ENCODE measurements at regions not wholly inside any gene's neighbourhood (a gene's known extent, or its start where the extent isn't known, plus 50 kb on each side); places are given as distances from the start of the nearest gene placed in this dataset.

GRCh38 chr17:27384261-27384701 is 72.0 kb upstream of the KSR1 start:
- Mint-ChIP-seq H3K4me3 (ENCODE audit: low read depth, unreplicated experiment) (no peak overlapping the region), H3K4me1 (ENCODE audit: low read depth, unreplicated experiment) (peaks cover 22% of the 10 kb centered on the region), H3K27ac (ENCODE audit: unreplicated experiment) (no peak overlapping the region), H3K27me3 (ENCODE audit: unreplicated experiment) (no peaks in the 10 kb centered on the region), H3K36me3 (ENCODE audit: insufficient read depth, unreplicated experiment) (peaks cover 5% of the 10 kb centered on the region), H3K9me3 (ENCODE audit: low read depth, unreplicated experiment) (no peaks in the 10 kb centered on the region)
- CTCF ChIA-PET = no interaction called here
- BruUV-seq (replicated peaks) = no TSS peak
- intact Hi-C loops (cut with micrococcal nuclease; ENCODE audit: unreplicated experiment) = no loop called here
- peak; percentile 29 for DNase-seq
- no peak for TF ChIP-seq CTCF (IDR thresholded peaks at IDR 0.05; ENCODE audit: unreplicated experiment)

- H3K9me3 Mint-ChIP-seq (ENCODE audit: low read depth, unreplicated experiment) = no peaks in the 10 kb centered on the region
- H3K36me3 Mint-ChIP-seq (ENCODE audit: insufficient read depth, unreplicated experiment) = peaks cover 5% of the 10 kb centered on the region
- H3K27ac Mint-ChIP-seq (ENCODE audit: unreplicated experiment) = no peak overlapping the region
- CTCF ChIA-PET = no interaction called here
- no peak for DNase-seq
- no peak for TF ChIP-seq CTCF (IDR thresholded peaks at IDR 0.05; ENCODE audit: unreplicated experiment)
- BruUV-seq (replicated peaks) = no TSS peak
- H3K4me1 Mint-ChIP-seq (ENCODE audit: low read depth, unreplicated experiment) = peaks cover 18% of the 10 kb centered on the region
- no peak overlapping the region for H3K4me3 Mint-ChIP-seq (ENCODE audit: low read depth, unreplicated experiment)
- H3K27me3 Mint-ChIP-seq (ENCODE audit: unreplicated experiment) = no peaks in the 10 kb centered on the region
- intact Hi-C loops (cut with micrococcal nuclease; ENCODE audit: unreplicated experiment) = no loop called here
Observed at GRCh38 chr17:27384726-27385125, 71.5 kb upstream of the KSR1 start.

GRCh38 chr17:27385626-27386025 is 70.6 kb upstream of the KSR1 start:
- no peak for TF ChIP-seq CTCF (IDR thresholded peaks at IDR 0.05; ENCODE audit: unreplicated experiment)
- Mint-ChIP-seq H3K4me1 (ENCODE audit: low read depth, unreplicated experiment) (peaks cover 9% of the 10 kb centered on the region), H3K27me3 (ENCODE audit: unreplicated experiment) (no peaks in the 10 kb centered on the region), H3K9me3 (ENCODE audit: low read depth, unreplicated experiment) (no peaks in the 10 kb centered on the region), H3K27ac (ENCODE audit: unreplicated experiment) (no peak overlapping the region), H3K4me3 (ENCODE audit: low read depth, unreplicated experiment) (no peak overlapping the region), H3K36me3 (ENCODE audit: insufficient read depth, unreplicated experiment) (no peaks in the 10 kb centered on the region)
- DNase-seq = no peak
- CTCF ChIA-PET = no interaction called here
- no TSS peak for BruUV-seq (replicated peaks)
- intact Hi-C loops (cut with micrococcal nuclease; ENCODE audit: unreplicated experiment) = no loop called here

- no peak overlapping the region for H3K4me3 Mint-ChIP-seq (ENCODE audit: low read depth, unreplicated experiment)
- no peak for DNase-seq
- H3K27me3 Mint-ChIP-seq (ENCODE audit: unreplicated experiment) = no peaks in the 10 kb centered on the region
- H3K4me1 Mint-ChIP-seq (ENCODE audit: low read depth, unreplicated experiment) = peaks cover under 1% of the 10 kb centered on the region
- H3K36me3 Mint-ChIP-seq (ENCODE audit: insufficient read depth, unreplicated experiment) = no peaks in the 10 kb centered on the region
- BruUV-seq (replicated peaks) = no TSS peak
- H3K27ac Mint-ChIP-seq (ENCODE audit: unreplicated experiment) = no peak overlapping the region
- intact Hi-C loops (cut with micrococcal nuclease; ENCODE audit: unreplicated experiment) = no loop called here
- CTCF ChIA-PET = no interaction called here
- no peaks in the 10 kb centered on the region for H3K9me3 Mint-ChIP-seq (ENCODE audit: low read depth, unreplicated experiment)
- no peak for TF ChIP-seq CTCF (IDR thresholded peaks at IDR 0.05; ENCODE audit: unreplicated experiment)
Observed at GRCh38 chr17:27386206-27387075, 69.8 kb upstream of the KSR1 start.
